WERI-Rb-1 (cell line): ENCODE measurements at regions not wholly inside any gene's neighbourhood (a gene's known extent, or its start where the extent isn't known, plus 50 kb on each side); places are given as distances from the start of the nearest gene placed in this dataset.

ENCODE experiments used
- DNase-seq: peaks from one replicate; pipeline ENCODE4 v3.0.0-alpha.2; 2020
- H3K27ac ChIP-seq: fragments of 250-450 bp; sonication (Bioruptor Pico); 2 replicates; pipeline ENCODE4 v1.5.1; 2020; ENCODE audit warnings: mild to moderate bottlenecking, moderate library complexity
- H3K27me3 ChIP-seq: fragments of 250-450 bp; sonication (Bioruptor Pico); 2 replicates; pipeline ENCODE4 v1.5.1; 2021; ENCODE audit warnings: mild to moderate bottlenecking, low read depth, moderate library complexity; ENCODE audit not compliant: insufficient read depth, severe bottlenecking
- H3K36me3 ChIP-seq: fragments of 250-450 bp; sonication (Bioruptor Pico); 2 replicates; pipeline ENCODE4 v1.5.1; 2020; ENCODE audit warnings: mild to moderate bottlenecking, moderate library complexity
- H3K4me3 ChIP-seq: 2 replicates; pipeline ENCODE4 v1.5.1; 2011; ENCODE audit warnings: low read depth, mild to moderate bottlenecking, control low read depth, low read length
- H3K9me3 ChIP-seq: fragments of 250-450 bp; sonication (Bioruptor Pico); 2 replicates; pipeline ENCODE4 v1.5.1; 2021; ENCODE audit warnings: mild to moderate bottlenecking, moderate library complexity; ENCODE audit not compliant: severe bottlenecking
- TF ChIP-seq, protein P1 (sequence below): IDR thresholded peaks from 2 replicates; pipeline ENCODE4 v1.5.1; 2011; ENCODE audit warnings: low read depth, mild to moderate bottlenecking, control low read depth, inconsistent platforms, low read length

DNA sequence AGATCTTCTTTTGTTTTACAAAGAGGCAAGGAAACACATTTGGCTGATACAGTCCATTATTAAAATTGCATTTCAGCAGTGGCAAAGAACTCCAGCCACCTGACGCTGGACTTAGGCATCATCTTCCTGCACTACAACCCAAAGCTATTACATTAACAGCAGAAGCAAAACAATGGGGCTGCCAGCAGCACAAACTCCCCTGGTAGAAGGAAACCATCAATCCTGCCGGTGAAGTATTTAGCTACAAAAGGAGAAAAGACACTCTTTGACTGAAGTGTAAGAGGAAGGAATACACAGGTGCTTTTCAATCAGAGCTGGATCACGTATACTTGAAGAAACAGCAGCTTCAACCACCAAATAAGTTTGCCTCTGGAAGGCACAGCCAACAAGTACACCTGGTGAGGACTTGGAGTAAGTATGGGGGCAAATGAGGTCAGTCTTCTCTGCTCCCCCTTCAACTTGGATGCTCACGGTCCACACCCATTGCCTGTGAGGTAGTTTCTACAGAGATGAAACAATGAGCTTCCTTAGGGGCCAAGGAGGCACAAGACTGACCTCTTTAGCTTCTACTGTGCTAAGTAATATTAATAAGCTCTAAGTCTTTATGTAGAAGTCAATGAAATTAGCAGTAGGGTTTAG, 125.9 kb upstream of the FOXN3 start:
- no peak overlapping the region for H3K27ac ChIP-seq
- no peaks in the 10 kb centered on the region for H3K36me3 ChIP-seq
- DNase-seq = no peak
- H3K4me3 ChIP-seq = no peak overlapping the region
- H3K9me3 ChIP-seq = no peaks in the 10 kb centered on the region
- TF ChIP-seq, protein P1, sequence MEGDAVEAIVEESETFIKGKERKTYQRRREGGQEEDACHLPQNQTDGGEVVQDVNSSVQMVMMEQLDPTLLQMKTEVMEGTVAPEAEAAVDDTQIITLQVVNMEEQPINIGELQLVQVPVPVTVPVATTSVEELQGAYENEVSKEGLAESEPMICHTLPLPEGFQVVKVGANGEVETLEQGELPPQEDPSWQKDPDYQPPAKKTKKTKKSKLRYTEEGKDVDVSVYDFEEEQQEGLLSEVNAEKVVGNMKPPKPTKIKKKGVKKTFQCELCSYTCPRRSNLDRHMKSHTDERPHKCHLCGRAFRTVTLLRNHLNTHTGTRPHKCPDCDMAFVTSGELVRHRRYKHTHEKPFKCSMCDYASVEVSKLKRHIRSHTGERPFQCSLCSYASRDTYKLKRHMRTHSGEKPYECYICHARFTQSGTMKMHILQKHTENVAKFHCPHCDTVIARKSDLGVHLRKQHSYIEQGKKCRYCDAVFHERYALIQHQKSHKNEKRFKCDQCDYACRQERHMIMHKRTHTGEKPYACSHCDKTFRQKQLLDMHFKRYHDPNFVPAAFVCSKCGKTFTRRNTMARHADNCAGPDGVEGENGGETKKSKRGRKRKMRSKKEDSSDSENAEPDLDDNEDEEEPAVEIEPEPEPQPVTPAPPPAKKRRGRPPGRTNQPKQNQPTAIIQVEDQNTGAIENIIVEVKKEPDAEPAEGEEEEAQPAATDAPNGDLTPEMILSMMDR = no peak
- no peaks in the 10 kb centered on the region for H3K27me3 ChIP-seq

DNA sequence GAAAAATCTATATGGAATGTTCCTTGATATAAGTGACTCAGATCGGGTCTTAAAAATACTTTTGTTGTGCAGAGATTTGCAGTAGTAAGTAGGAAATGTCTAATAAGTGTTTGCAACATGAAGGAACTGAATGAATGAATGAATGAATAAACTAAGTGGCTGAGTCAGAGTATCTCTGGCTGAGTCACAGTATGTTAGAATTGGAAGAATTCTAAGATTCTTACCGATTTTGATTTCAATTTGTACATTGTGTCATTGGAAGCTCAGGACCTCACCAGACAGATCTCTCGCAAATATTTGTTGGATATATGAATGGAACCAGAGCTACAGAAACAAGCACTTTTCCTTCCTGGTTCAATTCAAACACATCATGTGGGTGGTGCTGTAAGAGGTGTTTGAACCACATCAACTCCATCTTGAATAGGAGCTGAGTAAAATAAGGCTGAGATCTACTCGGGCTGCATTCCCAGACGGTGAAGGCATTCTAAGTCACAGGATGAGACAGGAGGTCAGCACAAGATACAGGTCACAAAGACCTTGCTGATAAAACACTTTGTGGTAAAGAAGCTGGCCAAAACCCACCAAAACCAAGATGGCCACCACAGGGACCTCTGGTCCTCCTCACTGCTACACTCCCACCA, 123.9 kb upstream of the FOXN3 start:
- H3K27me3 ChIP-seq = no peaks in the 10 kb centered on the region
- DNase-seq = no peak
- TF ChIP-seq, protein P1 = no peak
- H3K4me3 ChIP-seq = no peak overlapping the region
- H3K27ac ChIP-seq = no peak overlapping the region
- no peaks in the 10 kb centered on the region for H3K9me3 ChIP-seq
- H3K36me3 ChIP-seq = no peaks in the 10 kb centered on the region

GRCh38 chr14:89540009-89540829, 123.2 kb upstream of the FOXN3 start:
- TF ChIP-seq, protein P1 = no peak
- Histone ChIP-seq H3K27me3 (no peaks in the 10 kb centered on the region), H3K27ac (no peak overlapping the region), H3K36me3 (no peaks in the 10 kb centered on the region), H3K4me3 (no peak overlapping the region), H3K9me3 (no peaks in the 10 kb centered on the region)
- no peak for DNase-seq

DNA sequence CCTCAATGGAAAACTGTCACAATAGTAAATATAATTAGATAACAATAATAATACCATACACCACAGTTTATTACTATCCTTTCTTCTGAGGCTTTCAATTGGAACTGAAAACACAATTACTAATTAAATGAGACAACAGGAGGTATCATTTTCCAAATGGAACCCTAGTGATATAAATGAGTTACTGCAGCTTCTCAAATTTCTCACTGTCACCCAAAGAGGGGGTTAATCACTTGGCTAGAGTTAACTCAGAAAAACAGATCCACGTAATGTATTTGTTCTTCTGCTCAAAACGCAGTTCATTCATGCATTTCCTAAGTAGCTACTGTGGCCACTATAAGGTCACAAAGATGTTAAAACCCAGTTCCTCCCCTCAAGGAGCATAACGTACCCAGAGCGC, 120.9 kb upstream of the FOXN3 start:
- no peaks in the 10 kb centered on the region for H3K36me3 ChIP-seq
- H3K4me3 ChIP-seq = no peak overlapping the region
- H3K27ac ChIP-seq = no peak overlapping the region
- no peak for DNase-seq
- no peaks in the 10 kb centered on the region for H3K9me3 ChIP-seq
- H3K27me3 ChIP-seq = no peaks in the 10 kb centered on the region
- TF ChIP-seq, protein P1 = no peak

DNA sequence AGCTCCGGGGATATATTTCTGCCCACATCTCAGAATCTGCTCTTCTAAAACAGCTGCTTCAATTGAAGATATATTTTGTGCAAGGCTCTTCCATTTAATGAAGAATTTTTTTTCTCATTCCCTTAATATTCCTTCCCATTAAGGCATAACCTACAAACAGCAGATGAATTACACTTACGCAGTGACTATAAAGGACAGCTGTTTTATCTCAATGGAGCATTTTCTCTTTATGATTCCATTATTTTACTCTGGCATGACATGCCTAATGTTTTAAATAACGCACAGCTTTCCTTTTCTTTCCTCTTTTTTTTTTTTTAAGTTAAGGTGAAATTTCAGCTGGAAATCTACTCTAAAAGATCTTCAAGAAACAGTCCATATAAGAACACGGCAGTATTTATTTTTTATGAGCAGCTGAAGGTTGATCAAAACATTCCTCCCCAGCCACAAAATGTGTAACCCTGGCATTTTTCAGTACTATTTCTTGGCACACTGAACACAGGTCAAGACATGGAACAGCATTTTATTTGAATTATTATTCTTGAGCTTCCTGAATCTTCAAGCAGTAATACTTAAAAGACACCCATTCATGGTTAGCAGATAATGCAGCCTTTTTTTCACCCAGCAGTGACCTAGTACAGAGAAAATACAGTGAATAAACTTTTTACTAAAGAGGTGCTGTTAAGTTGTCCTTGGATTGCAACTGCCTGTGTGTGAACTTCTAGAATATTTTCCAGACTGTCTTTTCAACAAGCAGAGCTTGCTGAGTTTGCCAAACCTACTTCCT, 118.1 kb upstream of the FOXN3 start:
- DNase-seq = no peak
- H3K27ac ChIP-seq = no peak overlapping the region
- H3K9me3 ChIP-seq = no peaks in the 10 kb centered on the region
- H3K4me3 ChIP-seq = no peak overlapping the region
- no peaks in the 10 kb centered on the region for H3K36me3 ChIP-seq
- TF ChIP-seq, protein P1 = no peak
- no peaks in the 10 kb centered on the region for H3K27me3 ChIP-seq
